CD14-positive monocyte (primary cell): ENCODE measurements at regions not wholly inside any gene's neighbourhood (a gene's known extent, or its start where the extent isn't known, plus 50 kb on each side); places are given as distances from the start of the nearest gene placed in this dataset.

ENCODE experiments used
- DNase-seq, 3 donors: peaks; one replicate each; pipeline ENCODE4 v3.0.0-alpha.2; 2011 to 2022
- H2AFZ ChIP-seq: 2 replicates; pipeline ENCODE4 v1.6.0; 2012; ENCODE audit warnings: mild to moderate bottlenecking, low read depth, low read length, inconsistent platforms; ENCODE audit not compliant: insufficient read depth, poor library complexity, severe bottlenecking
- H3K27ac ChIP-seq, 2 donors: 1 replicate in 1 of 2; 2 replicates in 1 of 2; pipeline ENCODE4 v1.5.1; 2012 to 2013; ENCODE audit warnings: low read length in 2 of 2, control low read depth in 1 of 2, inconsistent platforms in 1 of 2, low read depth in 1 of 2, mild to moderate bottlenecking in 1 of 2
- H3K27me3 ChIP-seq, 2 donors: one replicate each; pipeline versions ENCODE4 v1.6.0 to v1.6.1; 2011 to 2013; ENCODE audit warnings: low read length in 2 of 2; ENCODE audit not compliant: control insufficient read depth in 2 of 2, insufficient read depth in 2 of 2
- H3K36me3 ChIP-seq, 2 donors: replicated peaks in 1 of 2; 1 replicate in 1 of 2; 2 replicates in 1 of 2; pipeline versions ENCODE4 v1.5.1 to v1.6.1; 2012 to 2013; ENCODE audit warnings: low read length in 2 of 2, control low read depth in 1 of 2, inconsistent platforms in 1 of 2, mild to moderate bottlenecking in 1 of 2; ENCODE audit not compliant: insufficient read depth in 2 of 2, control insufficient read depth in 1 of 2
- H3K4me1 ChIP-seq, 2 donors: 1 replicate in 1 of 2; 2 replicates in 1 of 2; pipeline versions ENCODE4 v1.5.1 to v1.6.1; 2012 to 2013; ENCODE audit warnings: low read length in 2 of 2, control low read depth in 1 of 2, inconsistent platforms in 1 of 2, mild to moderate bottlenecking in 1 of 2, moderate library complexity in 1 of 2; ENCODE audit not compliant: insufficient read depth in 2 of 2, control insufficient read depth in 1 of 2
- H3K4me2 ChIP-seq: replicated peaks from 2 replicates; pipeline ENCODE3; 2012; ENCODE audit warnings: low read length, moderate library complexity, mild to moderate bottlenecking; ENCODE audit not compliant: poor library complexity, severe bottlenecking; ENCODE audit errors: extremely low read depth
- H3K4me3 ChIP-seq, 3 experiments: fragments of 200-600 bp in 1 of 3; sonication (generic) in 1 of 3; replicated peaks in 1 of 3; 1 replicate in 2 of 3; 2 replicates in 1 of 3; pipeline ENCODE4 v1.5.1; 2011 to 2013; ENCODE audit warnings: low read length in 3 of 3, mild to moderate bottlenecking in 3 of 3, control low read depth in 2 of 3, low read depth in 2 of 3, inconsistent platforms in 1 of 3, moderate library complexity in 1 of 3
- H3K79me2 ChIP-seq: 2 replicates; pipeline ENCODE4 v1.6.0; 2012; ENCODE audit warnings: mild to moderate bottlenecking, control low read depth, inconsistent platforms, low read length, moderate library complexity; ENCODE audit not compliant: insufficient read depth
- H3K9ac ChIP-seq: 2 replicates; pipeline ENCODE4 v1.6.0; 2017; ENCODE audit warnings: low read length, mild to moderate bottlenecking; ENCODE audit not compliant: insufficient read depth, poor library complexity, severe bottlenecking
- H3K9me3 ChIP-seq, 2 donors: replicated peaks in 1 of 2; 1 replicate in 1 of 2; 2 replicates in 1 of 2; pipeline versions ENCODE4 v1.5.1 to v1.6.1; 2012 to 2013; ENCODE audit warnings: low read length in 2 of 2, control low read depth in 1 of 2; ENCODE audit not compliant: control insufficient read depth in 1 of 2, insufficient read depth in 1 of 2
- H4K20me1 ChIP-seq: 2 replicates; pipeline ENCODE4 v1.6.0; 2012; ENCODE audit warnings: mild to moderate bottlenecking, low read length, control low read depth, moderate library complexity; ENCODE audit not compliant: insufficient read depth
- H3K27ac Mint-ChIP-seq, 7 donors: one replicate each; pipeline ENCODE4 v1.8.0; 2020; ENCODE audit warnings: mild to moderate bottlenecking in 7 of 7, mixed read lengths in 7 of 7, moderate library complexity in 6 of 7, inconsistent platforms in 2 of 7
- H3K27me3 Mint-ChIP-seq, 3 donors: one replicate each; pipeline ENCODE4 v1.8.0; 2021 to 2022; ENCODE audit warnings: low read depth in 3 of 3, mild to moderate bottlenecking in 3 of 3, mixed read lengths in 3 of 3, moderate library complexity in 3 of 3, inconsistent platforms in 1 of 3
- H3K36me3 Mint-ChIP-seq, 2 donors: one replicate each; pipeline ENCODE4 v1.8.0; 2020; ENCODE audit warnings: mixed read lengths in 2 of 2, inconsistent platforms in 1 of 2, mild to moderate bottlenecking in 1 of 2
- H3K4me1 Mint-ChIP-seq: one replicate; pipeline ENCODE4 v1.8.0; 2020; ENCODE audit warnings: mild to moderate bottlenecking, mixed read lengths
- H3K4me3 Mint-ChIP-seq, 2 donors: one replicate each; pipeline ENCODE4 v1.8.0; 2020; ENCODE audit warnings: mild to moderate bottlenecking in 2 of 2, mixed read lengths in 2 of 2, moderate library complexity in 1 of 2
- H3K9me3 Mint-ChIP-seq, 7 donors: one replicate each; pipeline ENCODE4 v1.8.0; 2020 to 2022; ENCODE audit warnings: mixed read lengths in 7 of 7, mild to moderate bottlenecking in 6 of 7, moderate library complexity in 6 of 7, inconsistent platforms in 2 of 7
- WGBS: methylation state at CpG from one replicate; pipeline ENCODE4 v1.1.5; 2013; ENCODE audit warnings: missing lambda C conversion rate; ENCODE audit not compliant: insufficient coverage; 5-methylcytosine and 5-hydroxymethylcytosine counted together
- intact Hi-C, 2 donors: fragments of 100-400 bp; cut with micrococcal nuclease; formaldehyde crosslinking; loops; one replicate each; pipeline versions ENCODE4 v1.15.0 to v1.15.1; 2023
- TF ChIP-seq, protein P1 (sequence below): fragments of 200-600 bp; IDR thresholded peaks from one replicate; pipeline ENCODE4 v1.8.0; 2022; ENCODE audit warnings: antibody characterized with exemption, mild to moderate bottlenecking

GRCh38 chr9:115277301-115277700, 159.3 kb upstream of the TNC start:
- H3K27ac Mint-ChIP-seq = no peak overlapping the region
- H3K9ac ChIP-seq = no peak overlapping the region
- no peaks in the 10 kb centered on the region for H3K4me1 Mint-ChIP-seq
- H3K27me3 Mint-ChIP-seq = peaks cover 0 to 4% (median 3%) of the 10 kb centered on the region in 3 donors
- no peaks in the 10 kb centered on the region for H3K79me2 ChIP-seq
- H3K4me1 ChIP-seq = no peaks in the 10 kb centered on the region
- no peaks in the 10 kb centered on the region for H3K36me3 Mint-ChIP-seq
- intact Hi-C loops = no loop called here
- H3K4me3 Mint-ChIP-seq = no peak overlapping the region
- H3K27me3 ChIP-seq = no peaks in the 10 kb centered on the region
- no peak overlapping the region for H2AFZ ChIP-seq
- H4K20me1 ChIP-seq = no peaks in the 10 kb centered on the region
- WGBS = no CpG with 5 or more reads among the region's 3 CpGs
- peaks cover 2 to 10% (median 3%) of the 10 kb centered on the region in 7 donors for H3K9me3 Mint-ChIP-seq
- TF ChIP-seq, protein P1, sequence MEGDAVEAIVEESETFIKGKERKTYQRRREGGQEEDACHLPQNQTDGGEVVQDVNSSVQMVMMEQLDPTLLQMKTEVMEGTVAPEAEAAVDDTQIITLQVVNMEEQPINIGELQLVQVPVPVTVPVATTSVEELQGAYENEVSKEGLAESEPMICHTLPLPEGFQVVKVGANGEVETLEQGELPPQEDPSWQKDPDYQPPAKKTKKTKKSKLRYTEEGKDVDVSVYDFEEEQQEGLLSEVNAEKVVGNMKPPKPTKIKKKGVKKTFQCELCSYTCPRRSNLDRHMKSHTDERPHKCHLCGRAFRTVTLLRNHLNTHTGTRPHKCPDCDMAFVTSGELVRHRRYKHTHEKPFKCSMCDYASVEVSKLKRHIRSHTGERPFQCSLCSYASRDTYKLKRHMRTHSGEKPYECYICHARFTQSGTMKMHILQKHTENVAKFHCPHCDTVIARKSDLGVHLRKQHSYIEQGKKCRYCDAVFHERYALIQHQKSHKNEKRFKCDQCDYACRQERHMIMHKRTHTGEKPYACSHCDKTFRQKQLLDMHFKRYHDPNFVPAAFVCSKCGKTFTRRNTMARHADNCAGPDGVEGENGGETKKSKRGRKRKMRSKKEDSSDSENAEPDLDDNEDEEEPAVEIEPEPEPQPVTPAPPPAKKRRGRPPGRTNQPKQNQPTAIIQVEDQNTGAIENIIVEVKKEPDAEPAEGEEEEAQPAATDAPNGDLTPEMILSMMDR = no peak
- H3K4me2 ChIP-seq = no peak overlapping the region
- no peak for DNase-seq
- peaks cover 0 to 14% of the 10 kb centered on the region in 2 donors for H3K9me3 ChIP-seq
- H3K36me3 ChIP-seq = no peaks in the 10 kb centered on the region
- H3K4me3 ChIP-seq = no peak overlapping the region
- H3K27ac ChIP-seq = no peak overlapping the region

DNA sequence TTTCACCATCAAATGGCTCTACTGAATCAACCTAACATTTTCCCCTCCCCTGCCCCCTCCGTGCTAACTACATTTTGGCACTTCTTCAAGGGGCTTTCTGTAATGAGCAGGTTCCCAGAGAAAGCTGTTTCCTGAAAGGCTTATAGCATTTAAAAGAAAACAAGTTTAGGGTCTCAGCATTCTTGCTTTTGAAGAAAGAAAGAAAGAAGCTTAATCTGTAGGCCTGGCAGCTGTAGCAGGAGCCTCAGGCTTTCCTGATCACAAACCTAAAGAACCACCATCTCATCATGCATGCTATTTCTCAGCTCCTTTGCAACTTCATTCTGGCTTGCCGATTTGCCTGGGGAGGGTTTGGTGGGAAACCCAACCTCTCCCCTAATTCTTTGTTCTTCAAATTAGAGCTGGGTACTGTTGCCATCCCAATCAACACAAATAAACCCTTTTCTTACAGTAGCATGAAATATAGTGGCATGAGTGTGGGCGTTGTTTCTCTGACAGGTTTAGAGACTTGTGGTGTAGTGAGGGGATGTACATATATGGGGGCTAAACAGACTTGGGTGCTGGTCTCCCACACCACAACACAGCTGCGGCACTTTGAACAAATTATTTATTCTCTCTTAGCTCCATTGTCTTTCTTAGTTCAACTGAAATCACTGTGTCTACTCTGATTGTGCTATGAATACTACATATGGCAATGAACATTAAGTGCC, 160.5 kb upstream of the TNC start:
- intact Hi-C loops = no loop called here
- H2AFZ ChIP-seq = no peak overlapping the region
- no peaks in the 10 kb centered on the region for H4K20me1 ChIP-seq
- peaks cover 0 to 14% of the 10 kb centered on the region in 2 donors for H3K9me3 ChIP-seq
- H3K27ac ChIP-seq = no peak overlapping the region
- peaks cover 0 to 2% (median 1%) of the 10 kb centered on the region in 3 donors for H3K27me3 Mint-ChIP-seq
- H3K4me2 ChIP-seq = no peak overlapping the region
- peaks cover 2 to 10% (median 3%) of the 10 kb centered on the region in 7 donors for H3K9me3 Mint-ChIP-seq
- no peaks in the 10 kb centered on the region for H3K27me3 ChIP-seq
- no peak overlapping the region for H3K9ac ChIP-seq
- H3K36me3 ChIP-seq = no peaks in the 10 kb centered on the region
- WGBS = no CpG with 5 or more reads among the region's 4 CpGs
- TF ChIP-seq, protein P1 = no peak
- no peak overlapping the region for H3K4me3 ChIP-seq
- no peaks in the 10 kb centered on the region for H3K36me3 Mint-ChIP-seq
- no peak overlapping the region for H3K27ac Mint-ChIP-seq
- no peaks in the 10 kb centered on the region for H3K4me1 Mint-ChIP-seq
- no peak overlapping the region for H3K4me3 Mint-ChIP-seq
- DNase-seq = no peak
- no peaks in the 10 kb centered on the region for H3K79me2 ChIP-seq
- no peaks in the 10 kb centered on the region for H3K4me1 ChIP-seq
